ENCODE measurements at regions not wholly inside any gene's neighbourhood (a gene's known extent, or its start where the extent isn't known, plus 50 kb on each side); places are given as distances from the start of the nearest gene placed in this dataset.

GRCh38 chr9:20291201-20291600 is 331.1 kb downstream of the MLLT3 start:
- no peak for DNase-seq (ENCODE audit: low read depth)

GRCh38 chr9:20290257-20290656 is 332.0 kb downstream of the MLLT3 start:
- DNase-seq (ENCODE audit: low read depth), result no peak

GRCh38 chr9:20289423-20290010 is 332.8 kb downstream of the MLLT3 start:
- DNase-seq (ENCODE audit: low read depth), result no peak

GRCh38 chr9:20286969-20287368 is 335.3 kb downstream of the MLLT3 start:
- DNase-seq (ENCODE audit: low read depth), result no peak

GRCh38 chr9:20286154-20286700 is 336.1 kb downstream of the MLLT3 start:
- DNase-seq (ENCODE audit: low read depth), result no peak

GRCh38 chr9:20284601-20285289 is 337.6 kb downstream of the MLLT3 start:
- no peak for DNase-seq (ENCODE audit: low read depth)

- no peak for DNase-seq (ENCODE audit: low read depth)
These were observed 342.0 kb downstream of the MLLT3 start for GRCh38 chr9:20280330-20280729.

- no peak for DNase-seq (ENCODE audit: low read depth)
These were observed 345.5 kb downstream of the MLLT3 start for GRCh38 chr9:20276762-20277161.

GRCh38 chr9:20271723-20272122 is 350.6 kb downstream of the MLLT3 start:
- no peak for DNase-seq (ENCODE audit: low read depth)

- no peak for DNase-seq (ENCODE audit: low read depth)
These were observed 351.2 kb downstream of the MLLT3 start for GRCh38 chr9:20271096-20271495.

- no peak for DNase-seq (ENCODE audit: low read depth)
These were observed 352.1 kb downstream of the MLLT3 start for GRCh38 chr9:20270161-20270560.

GRCh38 chr9:20269620-20270019 is 352.7 kb downstream of the MLLT3 start:
- no peak for DNase-seq (ENCODE audit: low read depth)

GRCh38 chr9:20264896-20265295 is 357.4 kb downstream of the MLLT3 start:
- no peak for DNase-seq (ENCODE audit: low read depth)

- no peak for DNase-seq (ENCODE audit: low read depth)
These were observed 359.7 kb downstream of the MLLT3 start for GRCh38 chr9:20262611-20263010.

GRCh38 chr9:20256284-20256948 is 365.9 kb downstream of the MLLT3 start:
- DNase-seq (ENCODE audit: low read depth), result no peak

GRCh38 chr9:20255052-20255451 is 367.2 kb downstream of the MLLT3 start:
- no peak for DNase-seq (ENCODE audit: low read depth)

GRCh38 chr9:20253635-20254034 is 368.7 kb downstream of the MLLT3 start:
- no peak for DNase-seq (ENCODE audit: low read depth)

- no peak for DNase-seq (ENCODE audit: low read depth)
These were observed 369.5 kb downstream of the MLLT3 start for GRCh38 chr9:20252778-20253177.

GRCh38 chr9:20250791-20251190 is 371.5 kb downstream of the MLLT3 start:
- DNase-seq (ENCODE audit: low read depth), result no peak

GRCh38 chr9:20244271-20244670 is 378.0 kb downstream of the MLLT3 start:
- no peak for DNase-seq (ENCODE audit: low read depth)

- no peak for DNase-seq (ENCODE audit: low read depth)
These were observed 378.5 kb downstream of the MLLT3 start for GRCh38 chr9:20243841-20244240.

GRCh38 chr9:20242510-20243189 is 379.6 kb downstream of the MLLT3 start:
- no peak for DNase-seq (ENCODE audit: low read depth)
